ENCODE measurements at regions not wholly inside any gene's neighbourhood (a gene's known extent, or its start where the extent isn't known, plus 50 kb on each side); places are given as distances from the start of the nearest gene placed in this dataset.

GRCh38 chrX:7730071-7730470, 112.9 kb upstream of the VCX start:
- TF ChIP-seq EZH2 (IDR thresholded peaks at IDR 0.05; ENCODE audit: low read depth): no peak
- TF ChIP-seq CTCF (conservative IDR thresholded peaks at IDR 0.05): no peak
- intact Hi-C loops (cut with micrococcal nuclease; ENCODE audit: unreplicated experiment): no loop called here
- Histone ChIP-seq H3K4me3 (no peak overlapping the region), H3K4me1 (replicated peaks; ENCODE audit: insufficient read depth) (no peaks in the 10 kb centered on the region), H3K27ac (no peak overlapping the region), H3F3A (ENCODE audit: insufficient read depth, low read depth) (no peaks in the 10 kb centered on the region), H3K79me2 (ENCODE audit: low read depth) (no peaks in the 10 kb centered on the region), H3K27me3 (ENCODE audit: insufficient read depth, low read depth) (no peaks in the 10 kb centered on the region), H3K36me3 (ENCODE audit: low read depth) (no peaks in the 10 kb centered on the region), H4K20me1 (ENCODE audit: insufficient read depth) (no peaks in the 10 kb centered on the region), H3K9me3 (ENCODE audit: insufficient read depth, low read depth) (no peaks in the 10 kb centered on the region), H3K4me2 (no peak overlapping the region), H2AFZ (no peak overlapping the region), H3K9me2 (ENCODE audit: insufficient read depth) (no peaks in the 10 kb centered on the region)
- ChIA-PET POLR2A (ENCODE audit: unreplicated experiment) (no interaction called here), CTCF (no interaction called here)
- BruUV-seq (replicated peaks): no TSS peak
- DNase-seq: no peak

GRCh38 chrX:7720519-7720918, 122.5 kb upstream of the VCX start:
- Histone ChIP-seq H2AFZ (no peak overlapping the region), H3K4me3 (no peak overlapping the region), H3K9me3 (ENCODE audit: insufficient read depth, low read depth) (no peaks in the 10 kb centered on the region), H3K4me1 (replicated peaks; ENCODE audit: insufficient read depth) (no peaks in the 10 kb centered on the region), H3K79me2 (ENCODE audit: low read depth) (no peaks in the 10 kb centered on the region), H3K4me2 (no peak overlapping the region), H3K27ac (no peak overlapping the region), H3K9me2 (ENCODE audit: insufficient read depth) (no peaks in the 10 kb centered on the region), H3K27me3 (ENCODE audit: insufficient read depth, low read depth) (no peaks in the 10 kb centered on the region), H3F3A (ENCODE audit: insufficient read depth, low read depth) (no peaks in the 10 kb centered on the region), H4K20me1 (ENCODE audit: insufficient read depth) (no peaks in the 10 kb centered on the region), H3K36me3 (ENCODE audit: low read depth) (no peaks in the 10 kb centered on the region)
- CTCF ChIA-PET: no interaction called here
- no TSS peak for BruUV-seq (replicated peaks)
- no peak for DNase-seq
- POLR2A ChIA-PET (ENCODE audit: unreplicated experiment): no interaction called here
- TF ChIP-seq EZH2 (IDR thresholded peaks at IDR 0.05; ENCODE audit: low read depth) (no peak), CTCF (conservative IDR thresholded peaks at IDR 0.05) (no peak)
- intact Hi-C loops (cut with micrococcal nuclease; ENCODE audit: unreplicated experiment): no loop called here

GRCh38 chrX:7714351-7714750, 128.6 kb upstream of the VCX start:
- POLR2A ChIA-PET (ENCODE audit: unreplicated experiment): no interaction called here
- no TSS peak for BruUV-seq (replicated peaks)

More at GRCh38 chrX:7714351-7714750, 128.6 kb upstream of the VCX start:
- Histone ChIP-seq H3K36me3 (ENCODE audit: low read depth) (no peaks in the 10 kb centered on the region), H3K27ac (no peak overlapping the region), H3F3A (ENCODE audit: insufficient read depth, low read depth) (no peaks in the 10 kb centered on the region), H3K4me1 (replicated peaks; ENCODE audit: insufficient read depth) (no peaks in the 10 kb centered on the region), H3K4me2 (no peak overlapping the region), H3K4me3 (no peak overlapping the region), H2AFZ (no peak overlapping the region), H3K9me3 (ENCODE audit: insufficient read depth, low read depth) (no peaks in the 10 kb centered on the region), H3K79me2 (ENCODE audit: low read depth) (no peaks in the 10 kb centered on the region), H3K9me2 (ENCODE audit: insufficient read depth) (no peaks in the 10 kb centered on the region), H4K20me1 (ENCODE audit: insufficient read depth) (no peaks in the 10 kb centered on the region), H3K27me3 (ENCODE audit: insufficient read depth, low read depth) (no peaks in the 10 kb centered on the region)
- no peak for DNase-seq
- intact Hi-C loops (cut with micrococcal nuclease; ENCODE audit: unreplicated experiment): no loop called here
- CTCF ChIA-PET: no interaction called here
- TF ChIP-seq EZH2 (IDR thresholded peaks at IDR 0.05; ENCODE audit: low read depth) (no peak), CTCF (conservative IDR thresholded peaks at IDR 0.05) (no peak)
